Pancreas (tissue), 10 donors: ENCODE measurements at regions not wholly inside any gene's neighbourhood (a gene's known extent, or its start where the extent isn't known, plus 50 kb on each side); places are given as distances from the start of the nearest gene placed in this dataset.
"Not testable (repeated sequence)": the region's sequence is repeated elsewhere in the genome, so short reads cannot be mapped to it uniquely, and the experiment has no call there.

Experiments used
- ATAC-seq, 4 donors: fragments of 200-7000 bp; cut with Tn5 transposase; one replicate each; pipeline versions ENCODE4 v1.8.0 to v1.9.1; 2020; ENCODE audit warnings: mild to moderate bottlenecking in 4 of 4, moderate library complexity in 4 of 4
- DNase-seq, 6 donors: peaks; one replicate each; pipeline ENCODE4 v3.0.0-alpha.2; 2020
- FAIRE-seq: peaks from 2 replicates; lab custom pipeline; 2012; peaks lifted over from hg19 to GRCh38; lab: Jason Lieb, UNC
- H3K27ac ChIP-seq, 4 donors: fragments of 200-600 bp; sonication (generic); 1 replicate in 3 of 4; 2 replicates in 1 of 4; pipeline versions ENCODE4 v1.5.0 to v1.8.0; 2020
- H3K27me3 ChIP-seq, 4 donors: fragments of 200-600 bp; one replicate each; pipeline ENCODE4 v1.8.0; 2021
- H3K36me3 ChIP-seq, 3 donors: fragments of 200-600 bp; sonication (generic) in 1 of 3; one replicate each; pipeline versions ENCODE4 v1.5.0 to v1.8.0; 2020 to 2021
- H3K4me1 ChIP-seq, 3 donors: fragments of 200-600 bp; one replicate each; pipeline ENCODE4 v1.8.0; 2021
- H3K4me3 ChIP-seq, 4 donors: fragments of 200-600 bp; sonication (generic) in 2 of 4; one replicate each; pipeline versions ENCODE4 v1.5.0 to v1.8.0; 2020 to 2021
- H3K9me3 ChIP-seq, 4 donors: fragments of 200-600 bp; one replicate each; pipeline ENCODE4 v1.8.0; 2021
- WGBS, 2 donors: extraction: QIAGEN DNeasy Blood & Tissue Kit; methylation state at CpG; one replicate each; pipeline ENCODE4 v1.1.7; 2013; 5-methylcytosine and 5-hydroxymethylcytosine counted together
- intact Hi-C, 3 donors: fragments of 100-400 bp; cut with DNase I; formaldehyde crosslinking; loops; one replicate each; pipeline versions ENCODE4 v1.11.1 to v1.14.2; 2022
- TF ChIP-seq, protein P1 (sequence below), 4 donors: fragments of 200-600 bp; sonication (generic) in 3 of 4; IDR thresholded peaks; one replicate each; pipeline versions ENCODE4 v1.5.0 to v1.8.0; 2021; ENCODE audit warnings: antibody characterized with exemption in 4 of 4
- donor health status: healthy with polysubstance abuse.
- donor health status: DM: no; HTN: no; CAD: no; lungs with moderate emphysema.
- donor health status: DM: no; HTN: no; CAD: no.
- donor health status: control.
- donor health status: control.
- donor health status: Bipolar disorder and iron deficiency.
- donor health status: DM: yes; HTN: yes; CAD: no.
- donor health status: DM: no; HTN: no; CAD: no.
- donor health status: DM: no; HTN: no; CAD: no.
- donor health status: DM: yes; HTN: yes; CAD: no.

DNA sequence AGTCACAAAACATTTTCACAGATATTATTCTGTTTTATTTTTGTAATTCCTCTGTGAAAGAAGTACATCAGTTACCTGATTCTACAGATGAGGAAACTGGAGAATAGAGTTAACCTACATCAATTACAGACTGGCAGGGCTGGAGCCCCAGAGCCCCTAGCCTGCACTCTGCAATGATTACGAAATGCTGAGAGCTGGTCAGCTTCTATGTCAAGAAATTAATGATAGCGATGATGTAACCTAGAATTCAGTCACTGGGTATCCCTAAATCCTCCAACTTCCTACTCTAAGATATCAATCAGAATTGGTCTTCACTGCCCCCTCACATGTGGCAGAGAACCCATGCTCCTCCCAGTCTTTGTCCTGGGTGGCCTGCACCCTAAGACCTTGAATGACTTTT lies 273.5 kb upstream of the PLET1 start:
- H3K9me3 ChIP-seq = no peaks in the 10 kb centered on the region
- H3K4me3 ChIP-seq = no peak overlapping the region
- TF ChIP-seq, protein P1, sequence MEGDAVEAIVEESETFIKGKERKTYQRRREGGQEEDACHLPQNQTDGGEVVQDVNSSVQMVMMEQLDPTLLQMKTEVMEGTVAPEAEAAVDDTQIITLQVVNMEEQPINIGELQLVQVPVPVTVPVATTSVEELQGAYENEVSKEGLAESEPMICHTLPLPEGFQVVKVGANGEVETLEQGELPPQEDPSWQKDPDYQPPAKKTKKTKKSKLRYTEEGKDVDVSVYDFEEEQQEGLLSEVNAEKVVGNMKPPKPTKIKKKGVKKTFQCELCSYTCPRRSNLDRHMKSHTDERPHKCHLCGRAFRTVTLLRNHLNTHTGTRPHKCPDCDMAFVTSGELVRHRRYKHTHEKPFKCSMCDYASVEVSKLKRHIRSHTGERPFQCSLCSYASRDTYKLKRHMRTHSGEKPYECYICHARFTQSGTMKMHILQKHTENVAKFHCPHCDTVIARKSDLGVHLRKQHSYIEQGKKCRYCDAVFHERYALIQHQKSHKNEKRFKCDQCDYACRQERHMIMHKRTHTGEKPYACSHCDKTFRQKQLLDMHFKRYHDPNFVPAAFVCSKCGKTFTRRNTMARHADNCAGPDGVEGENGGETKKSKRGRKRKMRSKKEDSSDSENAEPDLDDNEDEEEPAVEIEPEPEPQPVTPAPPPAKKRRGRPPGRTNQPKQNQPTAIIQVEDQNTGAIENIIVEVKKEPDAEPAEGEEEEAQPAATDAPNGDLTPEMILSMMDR (IDR thresholded peaks at IDR 0.05) = no peak
- no peaks in the 10 kb centered on the region for H3K4me1 ChIP-seq
- no peaks in the 10 kb centered on the region for H3K27me3 ChIP-seq
- ATAC-seq (no peak), FAIRE-seq (no peak), DNase-seq (no peak)
- intact Hi-C loops = no loop called here
- no peaks in the 10 kb centered on the region for H3K36me3 ChIP-seq
- 71 to 73% methylated on average over 2 of the region's 2 CpGs for WGBS, 2 donors
- H3K27ac ChIP-seq = no peak overlapping the region

DNA sequence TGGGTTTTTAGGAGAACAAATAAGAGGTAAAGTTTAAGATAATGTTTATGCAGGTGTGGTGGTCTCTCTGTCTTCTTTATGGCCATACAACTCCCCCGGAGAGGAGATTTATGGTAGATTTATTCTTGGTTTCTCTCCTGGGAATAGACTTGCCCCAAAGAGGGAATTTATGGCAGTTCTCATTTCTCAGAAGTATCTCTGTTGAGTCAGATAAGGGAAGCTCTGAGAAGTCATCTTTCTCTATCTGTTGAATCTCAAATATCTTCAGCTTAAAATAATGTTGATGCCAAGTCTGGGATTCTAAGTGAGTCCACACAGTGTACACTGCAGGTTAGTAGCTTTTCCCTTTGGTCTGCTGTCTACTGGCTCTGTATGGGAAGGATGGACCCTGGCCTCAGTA lies 276.4 kb upstream of the PLET1 start:
- FAIRE-seq (no peak), ATAC-seq (no peak), DNase-seq (no peak)
- H3K27me3 ChIP-seq = no peaks in the 10 kb centered on the region
- no peaks in the 10 kb centered on the region for H3K9me3 ChIP-seq
- no peak overlapping the region for H3K4me3 ChIP-seq
- no peaks in the 10 kb centered on the region for H3K4me1 ChIP-seq
- intact Hi-C loops = no loop called here
- no peaks in the 10 kb centered on the region for H3K36me3 ChIP-seq
- no peak overlapping the region for H3K27ac ChIP-seq
- 69 to 90% methylated on average over 1 of the region's 1 CpG for WGBS, 2 donors
- TF ChIP-seq, protein P1 (IDR thresholded peaks at IDR 0.05) = no peak

DNA sequence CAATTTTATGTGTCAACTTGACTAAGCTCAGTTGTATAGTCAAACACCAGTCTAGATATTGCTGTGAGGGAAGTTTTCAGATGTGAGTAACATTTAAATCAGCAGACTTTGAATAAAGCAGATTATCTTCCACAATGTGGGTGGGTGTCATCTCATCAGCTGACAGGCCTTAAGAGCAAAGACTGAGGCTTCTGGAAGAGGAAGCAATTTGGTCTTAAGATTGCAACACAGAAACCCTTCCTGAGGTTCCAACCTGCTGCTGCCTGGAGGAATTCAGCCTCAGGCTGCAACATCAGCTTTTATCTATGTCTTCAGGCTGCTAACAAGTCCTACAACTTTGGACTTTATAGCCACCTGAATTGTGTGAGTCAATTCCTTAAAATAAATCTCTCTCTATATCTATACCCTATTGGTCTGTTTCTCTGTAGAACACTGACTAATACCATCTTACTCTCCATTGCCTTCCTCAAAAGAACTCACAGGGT lies 277.2 kb upstream of the PLET1 start:
- no peak for DNase-seq
- Histone ChIP-seq H3K27ac (no peak overlapping the region), H3K4me3 (no peak overlapping the region), H3K36me3 (no peaks in the 10 kb centered on the region), H3K9me3 (no peaks in the 10 kb centered on the region), H3K27me3 (no peaks in the 10 kb centered on the region), H3K4me1 (no peaks in the 10 kb centered on the region)
- intact Hi-C loops = no loop called here
- ATAC-seq = peak in 1 of 4 donors; percentile 45
- no peak for FAIRE-seq
- TF ChIP-seq, protein P1 (IDR thresholded peaks at IDR 0.05) = no peak

DNA sequence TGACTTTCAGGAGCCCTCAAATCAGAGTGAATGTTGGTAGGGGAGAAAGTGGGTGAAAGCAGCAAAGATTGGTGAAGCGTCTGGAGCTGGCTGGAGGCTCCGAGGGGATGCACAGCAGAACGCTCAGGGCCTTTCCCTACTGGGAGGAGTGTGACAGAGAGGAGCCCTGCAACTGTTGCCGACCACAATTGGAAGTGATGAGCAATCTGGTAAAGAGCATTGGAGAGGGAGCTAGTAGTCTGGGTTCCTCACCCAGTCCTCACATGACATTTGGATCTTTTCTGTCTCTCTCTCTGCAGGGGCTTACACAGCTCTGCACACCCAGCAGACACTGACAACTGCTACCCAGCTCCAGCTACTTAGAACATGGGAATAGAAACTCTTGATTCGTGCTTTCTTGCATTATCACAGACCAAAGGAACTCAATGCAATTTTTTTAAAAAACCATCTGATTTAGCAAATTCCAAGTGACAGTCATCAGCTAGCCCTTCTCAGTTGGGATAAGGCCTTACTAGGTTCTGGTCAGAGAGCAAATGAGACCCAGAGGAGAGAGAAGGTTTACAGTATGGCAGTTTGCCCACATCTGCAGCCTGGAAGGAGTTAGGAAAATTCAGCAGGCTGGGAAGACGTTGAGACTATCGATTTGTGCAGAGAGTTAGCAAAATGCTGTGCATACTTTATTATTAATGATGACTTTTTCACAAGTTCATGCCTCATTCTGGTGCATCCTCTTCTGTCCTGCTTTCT lies 278.0 kb upstream of the PLET1 start:
- Histone ChIP-seq H3K4me1 (no peaks in the 10 kb centered on the region), H3K4me3 (no peak overlapping the region), H3K27me3 (no peaks in the 10 kb centered on the region), H3K27ac (no peak overlapping the region), H3K36me3 (no peaks in the 10 kb centered on the region), H3K9me3 (no peaks in the 10 kb centered on the region)
- DNase-seq = no peak
- TF ChIP-seq, protein P1 (IDR thresholded peaks at IDR 0.05) = no peak
- no peak for ATAC-seq
- FAIRE-seq = no peak
- WGBS, 2 donors = 67 to 69% methylated on average over 7 of the region's 7 CpGs
- intact Hi-C loops = no loop called here

DNA sequence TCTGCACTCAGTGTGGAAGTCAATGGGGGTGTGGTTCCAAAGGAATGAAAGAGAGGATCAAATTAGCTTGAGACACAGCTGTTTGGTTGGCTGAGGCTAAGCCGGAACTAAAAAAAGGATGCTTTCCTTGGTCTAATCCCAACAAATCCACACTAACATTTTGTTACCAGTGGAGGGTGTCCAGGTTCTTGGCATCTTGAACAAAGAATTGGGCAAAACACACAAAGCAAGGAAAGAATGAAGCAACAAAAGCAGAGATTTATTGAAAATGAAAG lies 278.6 kb upstream of the PLET1 start:
- intact Hi-C loops, ATAC-seq, H3K4me3 ChIP-seq, H3K4me1 ChIP-seq, H3K27me3 ChIP-seq, H3K27ac ChIP-seq, H3K9me3 ChIP-seq, FAIRE-seq, DNase-seq, H3K36me3 ChIP-seq: not testable (repeated sequence)
- 84 to 92% methylated on average over 1 of the region's 1 CpG for WGBS, 2 donors
